Right lobe of liver (tissue), 6 donors: ENCODE measurements at regions not wholly inside any gene's neighbourhood (a gene's known extent, or its start where the extent isn't known, plus 50 kb on each side); places are given as distances from the start of the nearest gene placed in this dataset.

Experiments used
- ATAC-seq, 4 donors: fragments of 200-7000 bp; cut with Tn5 transposase; one replicate each; pipeline ENCODE4 v1.9.1; 2020; ENCODE audit warnings: mild to moderate bottlenecking in 4 of 4, moderate library complexity in 4 of 4
- DNase-seq, 3 donors: peaks; one replicate each; pipeline ENCODE4 v3.0.0-alpha.2; 2020
- H3K27ac ChIP-seq, 3 donors: fragments of 200-600 bp; one replicate each; pipeline ENCODE4 v1.8.0; 2022
- H3K27me3 ChIP-seq, 2 donors: fragments of 200-600 bp; one replicate each; pipeline ENCODE4 v1.8.0; 2022
- H3K36me3 ChIP-seq, 4 donors: fragments of 200-600 bp; sonication (generic) in 1 of 4; one replicate each; pipeline versions ENCODE4 v1.5.1 to v1.8.0; 2017 to 2022; ENCODE audit warnings: control low read depth in 1 of 4
- H3K4me1 ChIP-seq, 4 donors: fragments of 200-600 bp; sonication (generic) in 1 of 4; one replicate each; pipeline versions ENCODE4 v1.5.1 to v1.8.0; 2017 to 2022; ENCODE audit warnings: control low read depth in 1 of 4
- H3K4me3 ChIP-seq, 3 donors: fragments of 200-600 bp; one replicate each; pipeline ENCODE4 v1.8.0; 2022
- H3K9me3 ChIP-seq, 4 donors: fragments of 200-600 bp; sonication (generic) in 1 of 4; one replicate each; pipeline versions ENCODE4 v1.5.1 to v1.8.0; 2017 to 2022; ENCODE audit warnings: control low read depth in 1 of 4
- POLR2A ChIP-seq: fragments of 450-650 bp; IDR thresholded peaks from one replicate; pipeline ENCODE4 v1.6.1; 2017; ENCODE audit warnings: antibody characterized with exemption, mild to moderate bottlenecking
- WGBS: methylation state at CpG from one replicate; pipeline ENCODE4 v1.1.6; 2018; ENCODE audit warnings: low coverage, low lambda C conversion rate; ENCODE audit not compliant: insufficient coverage; ENCODE audit errors: missing lambda C conversion rate; 5-methylcytosine and 5-hydroxymethylcytosine counted together
- intact Hi-C, 2 donors: fragments of 100-400 bp; cut with DNase I; formaldehyde crosslinking; loops; one replicate each; pipeline versions ENCODE4 v1.11.2 to v1.14.1; 2022
- TF ChIP-seq, protein P1 (sequence below), 4 donors: fragments of 200-600 bp in 3 of 4; fragments of 450-650 bp in 1 of 4; IDR thresholded peaks; one replicate each; pipeline versions ENCODE4 v1.5.1 to v1.8.0; 2016 to 2022; ENCODE audit warnings: antibody characterized with exemption in 4 of 4, mild to moderate bottlenecking in 2 of 4
- donor health status: DM: no; HTN: yes; CAD: no.
- donor health status: DM: no; HTN: no; CAD: no.
- donor health status: DM: no; HTN: no; CAD: no.
- donor health status: DM: no; HTN: yes; CAD: no.
- donor health status: DM: no; HTN: yes; CAD: no.

DNA sequence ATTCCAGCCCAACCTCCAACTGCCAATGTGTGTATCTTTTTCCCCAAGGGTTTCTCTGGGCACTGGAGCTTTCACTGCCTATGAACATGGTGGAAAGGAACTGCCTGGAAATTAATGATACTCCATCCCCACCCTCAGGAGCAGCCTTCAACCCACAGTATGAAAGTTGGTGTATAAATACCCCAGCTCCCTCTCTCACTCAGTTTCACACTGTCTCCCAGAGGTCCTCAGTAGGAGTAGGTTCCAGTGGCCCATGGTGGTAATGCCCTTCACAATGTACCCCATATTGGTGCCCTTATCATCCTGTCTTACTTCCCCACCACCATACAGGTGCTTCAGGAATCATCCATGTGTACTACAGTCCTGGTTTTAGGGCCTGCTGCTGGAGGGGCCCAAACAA is 462.6 kb downstream of the MIAT start:
- no peaks in the 10 kb centered on the region for H3K27me3 ChIP-seq
- H3K27ac ChIP-seq: no peak overlapping the region
- no peak overlapping the region for H3K4me3 ChIP-seq
- no peaks in the 10 kb centered on the region for H3K36me3 ChIP-seq
- H3K9me3 ChIP-seq: no peaks in the 10 kb centered on the region
- ATAC-seq (no peak), DNase-seq (no peak)
- H3K4me1 ChIP-seq: peaks cover 0 to 18% (median 8%) of the 10 kb centered on the region in 4 donors
- intact Hi-C loops: no loop called here
- no peak for TF ChIP-seq POLR2A
- TF ChIP-seq, protein P1, sequence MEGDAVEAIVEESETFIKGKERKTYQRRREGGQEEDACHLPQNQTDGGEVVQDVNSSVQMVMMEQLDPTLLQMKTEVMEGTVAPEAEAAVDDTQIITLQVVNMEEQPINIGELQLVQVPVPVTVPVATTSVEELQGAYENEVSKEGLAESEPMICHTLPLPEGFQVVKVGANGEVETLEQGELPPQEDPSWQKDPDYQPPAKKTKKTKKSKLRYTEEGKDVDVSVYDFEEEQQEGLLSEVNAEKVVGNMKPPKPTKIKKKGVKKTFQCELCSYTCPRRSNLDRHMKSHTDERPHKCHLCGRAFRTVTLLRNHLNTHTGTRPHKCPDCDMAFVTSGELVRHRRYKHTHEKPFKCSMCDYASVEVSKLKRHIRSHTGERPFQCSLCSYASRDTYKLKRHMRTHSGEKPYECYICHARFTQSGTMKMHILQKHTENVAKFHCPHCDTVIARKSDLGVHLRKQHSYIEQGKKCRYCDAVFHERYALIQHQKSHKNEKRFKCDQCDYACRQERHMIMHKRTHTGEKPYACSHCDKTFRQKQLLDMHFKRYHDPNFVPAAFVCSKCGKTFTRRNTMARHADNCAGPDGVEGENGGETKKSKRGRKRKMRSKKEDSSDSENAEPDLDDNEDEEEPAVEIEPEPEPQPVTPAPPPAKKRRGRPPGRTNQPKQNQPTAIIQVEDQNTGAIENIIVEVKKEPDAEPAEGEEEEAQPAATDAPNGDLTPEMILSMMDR (IDR thresholded peaks at IDR 0.05): no peak

DNA sequence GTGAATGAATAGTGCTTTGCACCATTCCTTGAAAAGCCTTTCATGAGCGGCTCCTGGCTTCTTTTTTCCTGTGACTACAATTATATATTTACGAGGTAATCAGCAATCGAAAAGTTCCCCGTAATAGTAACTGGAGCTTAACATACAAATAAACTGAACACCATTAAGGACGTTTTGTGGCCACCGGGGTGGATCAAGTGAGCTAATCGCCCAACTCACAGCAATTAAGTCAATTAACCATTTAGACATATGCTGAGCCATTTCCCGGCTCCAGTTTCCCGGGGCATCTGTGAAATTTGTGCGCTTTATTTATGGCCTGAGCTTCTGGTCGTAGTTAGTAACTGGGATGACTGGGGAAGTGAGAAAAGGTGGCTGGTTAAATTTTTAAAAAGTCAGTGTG is 465.2 kb downstream of the MIAT start:
- intact Hi-C loops: no loop called here
- ATAC-seq: no peak
- WGBS: 73% methylated on average over 11 of the region's 11 CpGs
- no peak for TF ChIP-seq POLR2A
- TF ChIP-seq, protein P1 (IDR thresholded peaks at IDR 0.05): no peak
- Histone ChIP-seq H3K27ac (no peak overlapping the region), H3K36me3 (no peaks in the 10 kb centered on the region), H3K27me3 (no peaks in the 10 kb centered on the region), H3K9me3 (no peaks in the 10 kb centered on the region), H3K4me3 (no peak overlapping the region), H3K4me1 (no peaks in the 10 kb centered on the region)
- no peak for DNase-seq

DNA sequence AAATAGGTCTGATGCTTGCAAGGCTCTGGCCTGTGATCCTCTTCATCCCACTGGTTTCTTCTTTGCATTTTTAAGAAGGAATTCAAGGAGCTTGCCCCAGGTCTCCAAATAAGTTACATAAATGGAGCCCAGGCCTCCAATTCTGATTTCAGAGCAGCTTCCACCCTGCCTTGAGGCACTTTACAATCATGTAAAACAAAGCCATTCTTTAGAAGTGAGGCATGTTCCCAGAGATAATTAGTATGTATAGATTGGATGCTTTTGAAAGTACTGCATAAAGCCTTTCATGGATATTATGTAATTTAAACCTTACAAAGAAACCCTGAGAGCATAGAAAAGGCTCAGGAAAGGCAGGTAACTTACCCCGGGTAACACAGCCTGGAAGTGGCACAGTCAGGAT is 466.5 kb downstream of the MIAT start:
- intact Hi-C loops: no loop called here
- H3K27me3 ChIP-seq: no peaks in the 10 kb centered on the region
- no peak overlapping the region for H3K4me3 ChIP-seq
- no peaks in the 10 kb centered on the region for H3K36me3 ChIP-seq
- 79% methylated on average over 1 of the region's 1 CpG for WGBS
- TF ChIP-seq, protein P1 (IDR thresholded peaks at IDR 0.05): no peak
- TF ChIP-seq POLR2A: no peak
- no peak for DNase-seq
- no peak for ATAC-seq
- no peak overlapping the region for H3K27ac ChIP-seq
- no peaks in the 10 kb centered on the region for H3K4me1 ChIP-seq
- H3K9me3 ChIP-seq: no peaks in the 10 kb centered on the region

DNA sequence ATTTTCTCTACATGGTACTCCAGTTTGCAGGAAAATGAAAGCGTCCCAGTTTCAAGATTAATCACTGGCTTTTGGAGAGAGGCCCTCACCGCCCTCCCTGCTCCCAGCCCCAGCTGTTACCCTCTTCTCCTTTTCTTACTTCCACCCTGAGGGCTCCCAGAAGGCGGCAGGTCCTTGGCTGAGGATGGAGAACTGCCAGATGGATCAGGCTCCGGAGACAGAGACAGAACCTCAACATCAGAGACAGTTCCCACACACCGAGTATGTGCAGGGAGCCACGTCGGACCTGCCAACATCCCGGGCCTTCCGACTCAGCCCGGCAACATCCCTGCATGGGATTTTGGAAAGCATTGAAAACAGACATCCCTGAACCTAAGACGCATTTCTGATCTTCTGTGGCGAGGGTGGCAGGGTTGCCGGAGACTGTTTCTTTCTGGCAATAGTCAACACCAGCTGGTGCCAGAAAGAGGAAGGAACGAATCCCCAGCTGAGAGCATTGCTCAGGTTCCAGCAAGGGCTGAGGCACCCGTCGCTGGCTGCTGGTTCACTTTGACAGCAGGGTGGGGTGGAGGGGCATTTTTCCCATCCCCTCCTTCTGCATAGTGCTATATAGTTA is 467.1 kb downstream of the MIAT start:
- Histone ChIP-seq H3K9me3 (no peaks in the 10 kb centered on the region), H3K27me3 (no peaks in the 10 kb centered on the region), H3K27ac (no peak overlapping the region), H3K4me3 (no peak overlapping the region), H3K4me1 (no peaks in the 10 kb centered on the region), H3K36me3 (no peaks in the 10 kb centered on the region)
- intact Hi-C loops: no loop called here
- WGBS: 30% methylated on average over 5 of the region's 16 CpGs
- DNase-seq (no peak), ATAC-seq (peak in 3 of 4 donors; percentile 18 to 58 (median 41))
- TF ChIP-seq POLR2A: no peak
- TF ChIP-seq, protein P1 (IDR thresholded peaks at IDR 0.05): no peak

DNA sequence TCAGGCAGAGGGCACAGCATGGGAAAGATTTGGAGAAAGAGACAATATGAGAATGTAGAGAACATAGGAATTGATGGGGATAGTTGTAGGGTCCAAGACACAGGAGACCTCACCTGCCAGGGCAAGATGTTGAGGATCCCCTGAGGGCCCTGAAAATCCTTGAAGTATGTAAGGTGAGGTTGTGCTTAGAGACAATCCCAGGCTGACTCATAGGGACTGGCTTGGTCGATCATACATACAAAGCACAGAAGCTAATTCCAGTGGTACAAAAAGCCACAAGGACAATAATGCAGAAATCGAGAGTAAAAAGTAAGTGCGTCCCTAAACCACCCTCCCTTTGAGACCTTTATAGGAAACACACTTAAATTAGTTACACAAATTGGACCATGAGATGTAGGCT is 468.2 kb downstream of the MIAT start:
- WGBS: 79% methylated on average over 2 of the region's 3 CpGs
- TF ChIP-seq POLR2A: no peak
- TF ChIP-seq, protein P1 (IDR thresholded peaks at IDR 0.05): no peak
- no peaks in the 10 kb centered on the region for H3K36me3 ChIP-seq
- intact Hi-C loops: no loop called here
- ATAC-seq (no peak), DNase-seq (no peak)
- no peaks in the 10 kb centered on the region for H3K27me3 ChIP-seq
- no peaks in the 10 kb centered on the region for H3K4me1 ChIP-seq
- no peaks in the 10 kb centered on the region for H3K9me3 ChIP-seq
- no peak overlapping the region for H3K4me3 ChIP-seq
- H3K27ac ChIP-seq: no peak overlapping the region
